ENCODE measurements at regions not wholly inside any gene's neighbourhood (a gene's known extent, or its start where the extent isn't known, plus 50 kb on each side); places are given as distances from the start of the nearest gene placed in this dataset.
A peak's percentile ranks its signal among the peaks of the same experiment; 100 is the strongest.

DNA sequence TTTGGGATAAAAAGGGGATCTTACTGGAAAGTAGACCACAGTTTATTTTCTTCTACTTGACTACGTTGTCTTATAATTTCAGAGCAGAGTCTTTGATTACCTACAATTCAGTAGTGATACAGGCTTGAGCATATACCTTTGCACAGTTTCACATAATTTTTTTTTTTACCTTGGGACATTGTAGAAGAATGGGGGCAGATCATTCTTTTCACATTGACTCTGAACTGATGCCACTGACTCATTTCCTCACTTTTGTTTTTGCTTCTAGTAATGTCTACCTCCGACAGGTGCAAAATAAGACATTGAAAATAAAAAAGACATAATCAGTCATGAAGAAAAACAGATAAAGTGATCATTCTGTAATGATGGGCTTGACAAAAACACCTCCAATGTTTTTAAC, 688.3 kb upstream of the CHORDC1 start:
- FAIRE-seq, result no peak

DNA sequence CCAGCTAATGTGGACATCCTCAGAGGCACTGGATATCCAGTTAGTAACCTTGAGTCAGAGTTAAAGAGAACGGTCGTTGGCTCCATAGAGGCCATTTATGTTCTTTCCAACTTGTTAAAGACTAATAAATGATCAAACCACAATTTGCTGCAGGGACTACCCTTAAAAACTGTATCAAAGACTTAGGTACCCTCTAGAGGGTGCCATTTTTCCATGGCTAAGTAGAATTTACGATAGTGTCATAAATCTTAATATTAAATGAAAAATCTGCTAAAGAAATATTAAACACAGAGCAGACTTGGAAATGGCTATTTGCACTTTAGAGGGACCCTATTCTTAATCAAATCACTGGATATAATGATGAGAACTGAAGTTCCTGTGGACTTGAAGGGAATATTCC, 685.2 kb upstream of the CHORDC1 start:
- FAIRE-seq, result no peak

DNA sequence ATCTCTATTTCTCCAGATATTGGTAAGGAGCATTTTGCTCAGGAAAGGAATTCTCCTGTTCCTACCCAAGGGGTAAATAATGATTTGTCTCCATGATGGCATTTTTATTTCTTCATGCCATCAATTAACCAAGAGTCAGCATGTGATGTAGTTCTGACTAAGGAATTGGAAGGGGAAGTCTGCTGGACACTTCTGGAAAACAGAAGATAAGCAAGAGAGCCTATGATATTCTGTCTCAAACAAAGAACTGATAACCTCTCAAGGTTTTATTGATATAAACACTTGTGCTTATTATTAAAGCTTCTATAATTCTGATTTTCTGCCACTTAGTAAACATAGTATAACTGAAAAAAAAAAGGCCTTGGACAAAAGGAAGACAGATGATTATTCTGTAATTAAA, 673.0 kb upstream of the CHORDC1 start:
- no peak for FAIRE-seq

DNA sequence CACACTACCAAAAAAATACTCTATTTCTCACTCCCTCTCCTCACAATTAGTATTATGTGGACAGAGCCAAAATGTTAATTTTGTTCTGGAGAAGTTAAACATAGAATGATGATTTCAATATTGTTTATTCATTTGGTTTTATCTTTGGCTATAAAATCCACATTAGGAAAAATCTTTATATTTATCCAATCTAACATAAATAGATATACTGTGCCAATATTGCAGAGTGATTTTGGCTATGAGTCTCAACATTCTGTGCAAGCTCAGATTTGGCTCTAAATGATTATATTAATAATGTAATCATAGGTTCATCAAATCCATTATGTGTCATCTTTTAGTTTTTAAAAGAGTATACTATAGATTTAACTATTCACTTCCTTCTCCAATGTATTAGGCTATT, 667.5 kb upstream of the CHORDC1 start:
- no peak for FAIRE-seq

DNA sequence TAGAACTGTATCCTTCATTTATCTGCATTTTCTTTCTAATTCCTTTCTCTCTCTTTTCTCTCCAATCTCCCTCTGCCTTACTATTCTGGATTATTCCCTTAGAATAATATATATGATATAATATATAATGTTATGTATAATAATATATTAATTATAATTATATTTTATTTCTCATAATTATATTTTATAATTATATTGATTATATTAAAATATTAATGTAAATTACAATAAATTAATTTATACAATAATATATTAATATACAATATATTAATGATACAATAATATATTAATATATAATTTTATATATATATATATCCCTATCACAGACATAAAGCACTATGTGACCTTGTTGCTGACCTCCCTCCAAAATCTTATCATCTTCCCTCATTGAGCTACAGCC, 661.3 kb upstream of the CHORDC1 start:
- FAIRE-seq, result peak; percentile 75

DNA sequence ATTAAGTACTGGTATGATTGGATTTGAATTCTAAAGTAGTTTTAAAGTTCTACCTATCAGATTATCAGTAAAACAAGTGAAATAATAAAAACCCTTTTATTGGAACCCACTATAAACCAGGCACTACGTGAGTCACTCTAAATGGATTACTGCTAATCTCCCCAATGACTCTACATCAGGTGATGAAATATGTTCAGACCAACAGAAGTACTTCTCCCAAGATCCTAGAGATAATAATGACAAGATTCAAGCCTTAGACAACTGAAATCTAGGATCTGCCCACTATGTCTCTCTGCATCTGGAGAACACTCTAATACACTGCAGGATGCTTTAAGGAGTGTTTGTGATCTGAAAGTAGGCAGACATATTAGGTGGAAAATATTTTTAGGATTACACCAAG, 652.1 kb upstream of the CHORDC1 start:
- FAIRE-seq, result no peak

DNA sequence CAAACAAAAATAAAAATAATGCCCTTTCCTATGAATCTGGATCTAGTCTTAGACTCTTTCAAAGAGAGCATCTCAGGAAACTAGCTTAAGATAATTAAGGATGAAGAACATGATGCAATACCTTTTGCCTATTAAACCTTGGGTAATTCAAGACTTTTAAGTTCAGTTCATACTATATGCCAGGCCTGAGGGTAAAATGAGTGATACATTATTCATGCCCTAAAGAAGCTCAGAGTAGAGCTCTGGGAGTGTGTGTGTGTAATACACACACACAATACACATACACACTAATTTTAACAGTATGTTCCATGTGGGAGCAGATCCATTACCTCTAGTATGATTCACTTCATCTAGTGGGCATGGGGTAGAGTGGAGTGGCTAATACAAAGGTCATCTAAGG, 651.4 kb upstream of the CHORDC1 start:
- no peak for FAIRE-seq

DNA sequence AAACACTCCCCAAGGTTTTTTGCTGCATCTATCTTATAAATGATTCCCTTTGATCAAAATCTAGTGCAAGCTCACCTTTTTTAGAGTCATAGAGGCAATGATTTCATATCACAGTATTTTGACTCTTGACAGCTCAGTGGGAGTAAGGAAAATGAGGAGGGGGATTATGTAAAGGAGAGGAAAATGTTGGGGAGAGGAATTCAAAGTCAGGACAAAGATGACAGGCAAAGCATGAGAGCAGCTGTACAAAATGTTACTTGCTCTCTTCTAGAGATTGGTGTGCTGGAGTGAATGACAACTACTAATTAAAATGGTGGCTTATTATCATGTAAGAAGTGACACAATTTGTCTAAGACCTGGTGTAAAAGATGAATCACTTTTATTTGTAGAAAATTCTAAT, 644.6 kb upstream of the CHORDC1 start:
- FAIRE-seq, result no peak

DNA sequence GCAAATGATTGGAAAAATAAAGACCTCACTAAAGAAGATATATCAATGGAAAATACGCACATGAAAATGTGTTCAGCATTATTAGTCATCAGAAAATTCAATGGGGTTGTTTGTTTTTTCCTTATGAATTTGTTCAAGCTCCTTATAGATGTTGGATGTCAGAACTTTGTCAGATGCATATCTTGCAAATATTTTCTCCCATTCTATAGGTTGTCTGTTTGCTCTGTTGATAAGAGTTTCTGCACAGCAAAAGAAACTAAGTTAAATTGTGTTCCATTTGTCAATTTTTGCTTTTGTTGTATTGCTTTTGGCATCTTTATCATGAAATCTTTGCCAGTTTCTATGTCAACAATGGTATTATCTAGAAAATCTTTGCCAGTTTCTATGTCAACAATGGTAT, 633.9 kb upstream of the CHORDC1 start:
- no peak for FAIRE-seq

DNA sequence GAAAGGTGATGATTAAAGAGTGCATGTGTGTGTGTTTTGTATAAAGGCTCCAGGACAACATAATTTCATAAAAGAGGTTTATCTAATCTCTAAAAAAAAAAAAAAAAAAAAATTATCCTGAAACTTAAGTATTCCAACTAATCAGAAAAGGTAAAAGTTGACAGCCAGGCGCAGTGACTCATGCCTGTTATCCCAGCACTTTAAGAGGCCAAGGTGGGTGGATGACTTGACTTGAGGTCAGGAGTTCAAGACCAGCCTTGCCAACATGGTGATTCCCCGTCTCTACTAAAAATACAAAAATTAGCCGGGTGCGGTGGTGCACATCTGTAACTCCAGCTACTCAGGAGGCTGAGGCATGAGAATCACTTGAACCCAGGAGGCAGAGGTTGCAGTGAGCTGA, 632.7 kb upstream of the CHORDC1 start:
- FAIRE-seq, result no peak

DNA sequence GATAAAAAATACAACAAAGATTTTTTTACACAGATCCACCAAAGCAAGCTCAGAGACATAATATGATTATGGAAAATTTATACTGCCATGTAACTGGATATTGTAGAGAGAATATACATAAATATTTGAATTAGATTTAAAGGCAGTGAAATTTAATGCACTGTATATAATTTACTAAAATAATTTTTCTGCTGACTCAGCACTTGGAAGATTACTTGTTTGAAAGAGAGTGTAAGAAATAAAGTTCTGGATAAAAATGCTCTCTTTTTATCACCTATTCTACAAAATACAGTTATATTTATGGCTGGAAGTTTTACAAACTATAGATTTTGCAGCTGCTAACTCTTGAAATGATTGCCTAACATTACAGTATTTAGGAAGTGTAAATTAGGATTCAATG, 628.3 kb upstream of the CHORDC1 start:
- FAIRE-seq, result no peak

DNA sequence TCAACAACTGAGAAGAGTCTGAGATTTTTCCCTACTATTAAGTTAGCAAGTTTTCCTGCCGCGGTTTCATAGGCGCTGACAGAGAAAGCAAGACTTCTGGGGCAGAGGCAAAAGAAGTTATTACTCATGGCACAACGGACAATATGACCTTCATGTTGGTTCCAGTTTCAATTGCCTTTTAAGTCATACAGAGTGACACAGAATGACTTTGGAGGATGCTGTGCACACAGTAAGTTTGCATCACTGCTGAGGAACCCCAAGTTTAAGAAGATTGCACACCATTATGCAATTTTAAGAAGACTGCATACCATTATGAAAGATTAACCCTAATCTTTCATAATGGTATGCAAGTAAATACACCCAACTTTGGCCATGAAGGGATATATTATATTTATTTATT, 626.5 kb upstream of the CHORDC1 start:
- FAIRE-seq, result no peak

DNA sequence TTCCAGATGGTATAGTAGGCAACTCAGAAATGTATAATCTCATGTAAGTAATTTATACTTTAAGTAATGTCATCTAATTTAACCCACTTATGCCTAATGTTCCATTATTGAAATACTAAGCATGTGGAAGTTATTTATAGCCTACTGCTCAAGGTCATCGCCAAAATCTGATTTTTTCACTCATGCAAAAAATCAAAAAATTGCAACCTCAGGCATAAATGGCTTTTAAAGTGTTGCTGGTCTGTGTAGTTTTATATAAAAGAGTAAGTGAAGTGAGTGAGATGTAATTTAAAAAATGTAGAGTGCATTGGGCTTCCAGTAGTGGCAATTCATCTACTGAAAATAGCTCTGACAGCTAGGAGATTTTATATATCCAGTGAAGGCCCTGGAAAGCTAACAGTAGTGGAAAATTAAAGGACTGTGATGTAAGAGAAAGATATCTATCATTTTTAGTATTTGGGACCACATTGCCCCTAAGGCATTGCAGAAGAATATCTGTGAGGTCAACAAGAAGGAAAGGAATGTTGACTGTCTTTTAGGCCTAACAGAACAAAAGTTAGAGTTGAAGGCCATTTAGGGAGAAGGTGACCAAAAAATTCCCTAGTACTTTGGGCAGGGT, 624.5 kb upstream of the CHORDC1 start:
- FAIRE-seq, result no peak

DNA sequence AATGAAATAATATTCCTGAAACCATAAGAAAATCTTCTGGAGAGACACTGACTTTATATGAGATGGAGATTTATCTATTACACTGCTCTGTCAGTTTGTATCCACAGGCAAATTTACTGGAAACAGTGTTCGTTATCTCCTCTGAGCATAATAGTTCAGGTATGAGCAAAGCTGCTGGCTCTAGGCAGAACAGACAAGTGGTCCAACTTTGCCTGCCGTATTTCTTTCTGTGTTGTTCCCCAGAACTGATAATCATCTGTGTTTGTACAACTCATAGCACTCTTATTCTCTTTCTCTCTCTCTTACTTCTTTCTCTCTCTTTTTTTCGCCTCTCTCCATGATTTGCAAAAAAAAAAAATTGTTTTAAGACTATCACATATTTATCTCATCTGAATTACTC, 623.8 kb upstream of the CHORDC1 start:
- FAIRE-seq, result no peak

DNA sequence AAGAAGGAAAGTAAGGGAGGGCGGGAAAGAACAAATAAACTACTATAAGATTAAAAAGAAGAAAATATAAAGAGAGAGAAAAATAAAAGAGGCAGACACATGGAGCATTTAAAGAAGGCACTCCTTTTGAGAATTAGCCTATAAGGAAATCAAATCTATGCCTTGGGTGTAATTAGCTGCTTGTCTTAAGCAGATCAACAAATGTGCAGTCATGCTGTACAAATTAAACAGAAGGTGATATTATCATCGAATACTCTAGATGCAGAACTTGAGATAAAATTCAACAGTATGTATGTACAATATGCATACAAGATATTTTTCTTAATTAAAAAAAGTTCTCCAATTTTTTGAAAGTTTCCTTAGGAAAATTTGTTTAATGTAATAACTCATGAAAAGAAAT, 623.0 kb upstream of the CHORDC1 start:
- no peak for FAIRE-seq

DNA sequence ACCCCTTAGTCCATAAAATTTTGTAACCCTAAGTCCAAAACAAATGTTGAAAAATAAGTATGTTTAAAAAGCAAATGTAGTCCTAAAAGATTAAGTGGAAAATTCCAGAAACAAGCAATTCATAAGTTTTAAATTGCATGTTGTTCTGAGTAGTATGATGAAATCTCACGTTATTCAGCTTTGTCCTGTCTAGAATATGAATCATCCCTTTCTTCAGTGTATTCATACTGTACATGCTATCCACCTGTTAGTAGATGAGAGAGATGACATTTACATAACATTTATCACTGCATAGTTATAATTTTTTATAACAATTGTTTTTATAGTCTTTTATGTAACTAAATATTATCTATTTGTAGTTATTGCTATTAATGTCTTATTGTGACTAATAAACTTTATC, 622.3 kb upstream of the CHORDC1 start:
- no peak for FAIRE-seq

DNA sequence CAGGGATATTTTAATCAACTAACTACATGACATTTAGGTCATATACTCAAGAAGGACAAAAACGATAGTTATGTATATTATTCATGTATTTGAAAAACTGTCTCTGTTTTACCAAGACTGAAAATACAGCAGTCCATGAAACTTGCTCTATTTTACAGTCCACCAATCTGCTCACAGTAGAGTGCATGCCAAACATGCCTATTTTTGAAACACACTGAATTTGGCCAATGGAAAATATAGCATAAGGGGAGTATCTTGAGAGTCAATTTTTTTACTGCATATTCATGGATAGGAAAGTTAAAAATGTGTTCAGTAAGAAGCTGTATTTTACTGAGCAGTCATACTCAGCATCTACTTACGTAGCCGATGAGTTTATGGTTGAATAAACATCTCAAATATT, 621.2 kb upstream of the CHORDC1 start:
- FAIRE-seq, result no peak

DNA sequence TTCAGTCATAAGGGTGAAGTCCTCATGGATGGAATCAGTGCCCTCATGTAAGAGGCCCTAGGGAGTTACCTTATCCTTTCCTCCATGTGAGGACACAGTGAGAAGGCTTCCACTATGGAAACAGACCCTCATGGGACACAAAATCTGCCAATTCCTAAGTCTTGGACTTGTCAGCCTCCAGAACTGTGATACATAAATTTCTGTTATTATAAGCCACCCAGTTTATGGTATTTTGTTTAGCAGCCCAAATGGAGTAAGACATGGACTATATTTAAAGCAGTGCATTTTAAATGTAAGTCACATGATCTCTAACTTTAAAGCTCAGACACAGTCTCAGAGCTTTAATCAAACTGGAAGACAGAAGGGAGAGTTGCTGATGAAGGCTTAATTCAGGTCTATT, 619.8 kb upstream of the CHORDC1 start:
- FAIRE-seq, result no peak

DNA sequence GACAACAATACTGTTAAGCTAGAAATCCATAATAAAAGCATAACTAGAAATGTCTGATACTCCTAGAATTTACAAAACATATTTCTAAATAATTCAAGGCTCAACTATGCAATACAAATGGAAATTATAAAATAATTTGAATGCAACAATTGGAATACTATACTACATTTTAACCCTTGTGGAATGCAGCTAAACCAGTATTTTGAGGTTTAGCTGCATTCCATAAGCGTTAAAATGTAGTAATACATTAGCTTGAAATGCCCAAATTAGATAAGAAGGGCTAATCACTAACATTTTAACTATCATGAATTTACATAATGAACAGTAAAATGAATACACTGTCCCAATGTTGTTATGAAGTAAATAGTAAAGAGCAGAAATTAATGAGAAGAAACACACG, 617.2 kb upstream of the CHORDC1 start:
- no peak for FAIRE-seq

DNA sequence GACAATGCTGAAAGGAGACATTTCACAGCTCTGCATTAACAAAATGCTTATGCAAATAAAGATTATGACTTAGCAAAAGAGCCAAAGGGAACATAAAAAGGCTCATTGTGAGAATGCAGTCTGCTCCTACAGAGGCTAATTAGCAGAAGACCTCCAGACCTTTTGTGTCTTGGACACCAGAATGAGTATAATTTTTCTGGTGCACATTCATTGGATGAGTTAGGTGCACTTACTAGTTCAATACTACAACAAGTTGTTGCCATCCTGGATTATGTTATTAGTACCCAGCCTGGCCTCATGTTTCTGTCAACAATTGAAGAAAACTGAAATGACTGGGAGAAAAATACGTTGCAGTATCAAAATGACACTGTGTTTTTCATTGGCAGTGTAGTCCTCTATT, 613.2 kb upstream of the CHORDC1 start:
- FAIRE-seq, result no peak

DNA sequence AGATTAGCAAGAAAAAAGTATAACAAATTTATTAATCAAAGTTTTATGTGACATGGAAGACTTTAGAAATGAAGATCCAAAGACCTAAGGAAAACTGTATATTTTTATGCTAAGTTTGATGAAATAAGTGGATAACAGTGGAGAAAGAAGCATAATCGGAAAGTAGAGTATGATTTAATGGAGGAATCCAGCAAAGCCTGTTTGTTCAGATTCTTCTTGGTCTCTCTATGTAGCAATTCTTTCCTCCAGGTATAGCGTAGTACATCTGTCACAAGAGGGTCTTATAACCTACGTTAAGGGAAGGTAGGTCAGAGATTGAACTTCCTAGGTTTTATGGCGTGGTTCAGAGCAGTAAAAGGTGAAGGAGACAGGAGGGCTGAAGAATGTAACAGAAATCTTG, 600.6 kb upstream of the CHORDC1 start:
- no peak for FAIRE-seq

DNA sequence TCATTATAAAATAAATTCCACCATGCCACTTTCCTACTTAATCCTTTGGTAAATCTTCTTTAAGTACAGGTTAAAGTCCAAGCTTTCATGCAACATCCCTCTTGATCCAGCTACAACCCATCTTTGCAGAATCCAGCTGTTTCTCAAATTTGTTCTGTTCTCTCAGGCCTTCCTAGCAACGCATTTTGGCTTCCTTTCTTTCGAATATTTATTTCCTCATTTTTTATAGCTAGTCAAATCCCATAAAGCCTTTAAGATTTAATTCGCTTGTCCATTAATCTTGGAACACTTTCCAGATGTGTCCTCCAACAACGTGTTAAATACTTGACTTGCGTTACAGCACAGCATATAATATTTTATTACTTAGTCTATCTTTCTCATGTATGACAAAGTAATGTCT, 600.1 kb upstream of the CHORDC1 start:
- no peak for FAIRE-seq

DNA sequence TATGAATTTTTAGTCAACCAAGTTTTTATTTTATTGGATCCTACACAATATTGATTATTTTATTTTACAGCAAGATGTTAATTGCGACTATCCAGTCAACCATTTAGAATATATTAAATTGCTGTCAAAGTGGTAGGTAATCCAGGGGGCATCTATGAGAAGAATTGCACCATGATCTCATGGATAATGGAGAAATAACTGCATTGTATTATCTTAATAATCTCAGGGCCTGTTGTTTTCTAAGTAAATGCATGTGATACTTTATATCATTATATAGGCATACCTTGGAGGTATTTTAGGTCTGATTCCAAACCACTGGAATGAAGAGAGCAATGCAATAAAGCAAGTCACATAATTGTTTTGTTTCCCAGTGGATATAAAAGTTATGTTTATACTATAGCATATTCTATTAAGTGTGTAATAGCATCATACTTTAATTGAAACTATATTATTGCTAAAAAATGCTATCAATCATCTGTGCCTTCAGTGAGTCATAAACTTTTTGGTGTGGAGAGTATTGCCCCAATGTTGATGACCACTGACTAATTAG, 595.4 kb upstream of the CHORDC1 start:
- no peak for FAIRE-seq

DNA sequence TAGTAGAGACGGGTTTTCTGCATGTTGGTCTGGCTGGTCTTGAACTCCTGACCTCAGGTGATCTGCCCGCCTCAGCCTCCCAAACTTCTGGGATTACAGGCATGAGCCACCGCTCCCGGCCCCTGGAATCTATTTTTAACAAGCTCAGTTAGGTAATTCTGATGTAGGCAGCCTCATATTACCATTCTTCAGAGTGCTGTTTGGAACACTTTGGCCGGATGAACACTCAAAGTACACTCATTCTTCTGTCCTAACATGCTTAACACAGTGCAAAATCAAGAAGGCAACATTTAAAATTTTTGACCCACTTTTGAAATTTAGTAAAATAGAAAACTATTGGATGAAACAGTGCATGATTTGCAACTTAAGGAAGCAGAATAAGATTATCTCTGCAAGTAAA, 586.7 kb upstream of the CHORDC1 start:
- FAIRE-seq, result no peak

DNA sequence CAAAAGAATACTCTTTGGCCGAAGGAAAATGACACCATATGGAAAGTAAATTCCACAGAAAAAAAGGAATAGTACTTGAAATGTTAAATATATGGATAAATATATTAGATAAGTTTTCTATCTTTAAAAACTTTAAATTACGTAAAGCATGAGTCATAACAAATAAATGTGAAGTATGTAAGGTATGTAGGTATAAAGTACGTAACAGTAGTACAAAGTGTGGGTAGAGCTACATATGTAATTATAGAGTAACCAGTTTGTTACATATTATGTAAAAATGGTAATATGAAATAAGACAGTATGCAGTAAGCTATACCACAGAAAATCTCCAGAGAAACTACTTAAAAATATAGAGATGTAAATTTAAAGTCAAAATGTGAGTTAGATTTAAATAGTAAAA, 582.3 kb upstream of the CHORDC1 start:
- FAIRE-seq, result no peak

DNA sequence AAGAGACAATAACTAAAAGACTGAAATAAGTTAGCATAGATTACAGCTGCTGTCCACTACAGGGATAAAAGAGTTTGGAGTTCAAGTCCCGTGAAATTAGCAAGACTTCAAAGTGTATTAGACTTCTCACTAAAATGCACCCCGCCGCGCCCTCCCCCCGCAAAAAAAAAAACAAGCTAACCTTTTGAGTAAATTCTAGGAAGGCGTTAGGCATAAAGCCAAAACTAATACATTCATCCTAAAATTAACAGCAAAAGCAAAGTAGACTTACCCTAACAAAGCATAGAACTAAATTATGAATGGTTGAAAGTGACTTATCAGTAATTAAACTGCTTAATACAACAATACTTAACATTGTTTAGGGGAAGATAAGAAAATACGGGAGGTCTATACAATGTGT, 581.0 kb upstream of the CHORDC1 start:
- FAIRE-seq, result no peak

Data from TTC549 (cell line).